ENCODE measurements at regions not wholly inside any gene's neighbourhood (a gene's known extent, or its start where the extent isn't known, plus 50 kb on each side); places are given as distances from the start of the nearest gene placed in this dataset.

DNA sequence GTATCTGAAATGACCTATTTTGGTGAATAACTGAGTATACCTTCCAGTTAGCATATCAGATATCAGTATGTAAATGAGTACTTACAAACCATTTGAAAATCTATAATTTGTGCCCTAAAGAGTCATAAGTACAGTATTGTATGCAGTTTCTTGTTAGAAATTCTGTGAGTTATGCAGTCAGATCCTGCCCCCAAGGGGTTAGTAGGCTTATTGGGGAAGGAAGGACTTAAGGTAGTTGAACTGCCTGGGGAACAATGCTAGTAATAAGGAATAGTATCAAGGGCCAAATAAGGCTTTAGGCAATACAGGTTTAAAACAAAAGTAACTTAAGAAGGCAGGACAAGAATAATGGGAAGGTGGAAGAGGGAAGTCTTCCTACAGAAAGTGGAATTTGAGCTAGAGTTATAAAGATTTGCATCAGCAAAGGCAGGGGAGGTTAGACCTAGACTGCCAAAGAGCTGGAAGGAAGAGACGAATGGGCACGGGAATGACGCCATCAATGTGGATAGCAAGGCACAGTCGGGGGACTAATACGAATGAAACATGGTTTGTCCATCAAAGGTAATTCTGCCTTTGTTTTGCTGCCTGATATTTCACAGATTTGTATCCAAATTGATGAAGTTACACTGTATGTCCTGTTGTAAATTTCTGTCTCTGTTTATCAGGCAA lies 182.9 kb upstream of the DPYD start:
- H3K4me3 ChIP-seq (ENCODE audit: control insufficient read depth, low read depth, low read length) = no peak overlapping the region
- TF ChIP-seq, protein P1, sequence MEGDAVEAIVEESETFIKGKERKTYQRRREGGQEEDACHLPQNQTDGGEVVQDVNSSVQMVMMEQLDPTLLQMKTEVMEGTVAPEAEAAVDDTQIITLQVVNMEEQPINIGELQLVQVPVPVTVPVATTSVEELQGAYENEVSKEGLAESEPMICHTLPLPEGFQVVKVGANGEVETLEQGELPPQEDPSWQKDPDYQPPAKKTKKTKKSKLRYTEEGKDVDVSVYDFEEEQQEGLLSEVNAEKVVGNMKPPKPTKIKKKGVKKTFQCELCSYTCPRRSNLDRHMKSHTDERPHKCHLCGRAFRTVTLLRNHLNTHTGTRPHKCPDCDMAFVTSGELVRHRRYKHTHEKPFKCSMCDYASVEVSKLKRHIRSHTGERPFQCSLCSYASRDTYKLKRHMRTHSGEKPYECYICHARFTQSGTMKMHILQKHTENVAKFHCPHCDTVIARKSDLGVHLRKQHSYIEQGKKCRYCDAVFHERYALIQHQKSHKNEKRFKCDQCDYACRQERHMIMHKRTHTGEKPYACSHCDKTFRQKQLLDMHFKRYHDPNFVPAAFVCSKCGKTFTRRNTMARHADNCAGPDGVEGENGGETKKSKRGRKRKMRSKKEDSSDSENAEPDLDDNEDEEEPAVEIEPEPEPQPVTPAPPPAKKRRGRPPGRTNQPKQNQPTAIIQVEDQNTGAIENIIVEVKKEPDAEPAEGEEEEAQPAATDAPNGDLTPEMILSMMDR (IDR thresholded peaks at IDR 0.05; ENCODE audit: control insufficient read depth, insufficient read depth, low read depth, low read length, missing control alignments) = peak; percentile 14
- no peak for DNase-seq (ENCODE audit: low read depth)

DNA sequence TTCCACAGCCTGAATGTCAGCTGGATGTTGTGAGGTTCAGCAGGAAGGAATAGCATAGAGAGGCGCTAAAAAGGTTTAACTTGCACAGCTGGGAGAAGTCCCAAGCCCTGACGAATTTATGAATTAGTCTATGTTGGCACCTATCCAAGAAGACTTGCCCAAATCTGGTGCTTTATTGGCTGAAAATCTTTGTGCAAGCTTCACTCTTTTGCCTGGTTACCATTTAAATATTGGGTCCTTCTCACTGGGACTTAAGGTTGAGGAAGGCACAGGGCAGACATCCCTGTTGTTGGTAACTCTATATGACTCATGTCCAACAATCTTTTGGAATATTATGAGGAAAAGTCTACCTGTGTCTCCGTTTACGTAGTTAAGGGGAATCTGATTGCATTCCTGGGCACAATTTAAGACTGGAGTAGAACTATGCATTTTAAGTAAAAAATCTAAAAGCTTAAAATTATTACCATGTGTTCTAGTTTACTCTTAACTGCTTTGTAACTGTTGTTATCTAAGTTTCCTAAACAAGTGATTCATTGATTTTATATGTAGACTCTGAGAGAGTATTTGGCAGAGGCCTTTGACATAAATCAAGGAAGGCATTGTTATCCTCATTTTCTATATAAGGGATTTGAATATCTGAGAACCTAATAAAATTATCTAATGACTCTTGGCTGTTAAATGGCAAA lies 181.7 kb upstream of the DPYD start:
- TF ChIP-seq, protein P1 (IDR thresholded peaks at IDR 0.05; ENCODE audit: control insufficient read depth, insufficient read depth, low read depth, low read length, missing control alignments) = no peak
- H3K4me3 ChIP-seq (ENCODE audit: control insufficient read depth, low read depth, low read length) = no peak overlapping the region
- no peak for DNase-seq (ENCODE audit: low read depth)

DNA sequence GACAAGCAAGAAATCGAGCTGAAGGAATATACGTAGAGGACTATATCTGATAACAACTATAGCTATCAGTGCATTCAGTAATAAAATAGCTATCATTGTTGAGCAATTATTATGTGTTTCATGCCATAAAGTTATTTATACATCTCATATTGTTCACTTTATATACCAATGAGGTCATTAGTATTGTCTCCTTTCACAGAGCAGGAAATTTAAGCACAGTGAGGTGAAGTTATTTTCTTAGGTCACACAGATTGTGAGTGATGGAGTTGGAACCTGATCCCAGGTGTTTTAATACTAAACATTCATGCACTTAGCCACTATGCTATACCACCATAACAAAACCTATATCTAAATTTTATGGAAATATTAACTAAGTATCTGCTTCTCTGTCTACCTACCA lies 180.5 kb upstream of the DPYD start:
- no peak for DNase-seq (ENCODE audit: low read depth)
- TF ChIP-seq, protein P1 (IDR thresholded peaks at IDR 0.05; ENCODE audit: control insufficient read depth, insufficient read depth, low read depth, low read length, missing control alignments) = no peak
- no peak overlapping the region for H3K4me3 ChIP-seq (ENCODE audit: control insufficient read depth, low read depth, low read length)

DNA sequence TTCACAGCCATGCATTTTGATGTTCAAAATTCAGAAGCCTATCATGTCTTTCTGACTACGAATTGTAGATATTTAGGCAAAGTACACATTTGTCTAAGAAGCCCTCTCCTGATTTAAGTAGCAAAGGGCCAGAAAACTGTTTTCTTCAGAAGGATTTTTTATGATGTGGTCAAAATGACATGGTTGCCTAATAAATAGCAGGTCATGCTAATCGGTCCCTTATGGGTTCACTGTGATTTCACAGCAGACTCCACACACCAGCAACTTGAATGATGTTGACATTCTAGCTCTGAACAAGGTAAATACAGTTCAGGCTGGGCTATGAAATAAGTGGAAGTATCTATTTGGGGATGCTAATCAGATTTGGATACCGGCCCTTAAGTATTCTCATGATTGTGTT lies 178.7 kb upstream of the DPYD start:
- TF ChIP-seq, protein P1 (IDR thresholded peaks at IDR 0.05; ENCODE audit: control insufficient read depth, insufficient read depth, low read depth, low read length, missing control alignments) = no peak
- DNase-seq (ENCODE audit: low read depth) = no peak
- H3K4me3 ChIP-seq (ENCODE audit: control insufficient read depth, low read depth, low read length) = no peak overlapping the region

DNA sequence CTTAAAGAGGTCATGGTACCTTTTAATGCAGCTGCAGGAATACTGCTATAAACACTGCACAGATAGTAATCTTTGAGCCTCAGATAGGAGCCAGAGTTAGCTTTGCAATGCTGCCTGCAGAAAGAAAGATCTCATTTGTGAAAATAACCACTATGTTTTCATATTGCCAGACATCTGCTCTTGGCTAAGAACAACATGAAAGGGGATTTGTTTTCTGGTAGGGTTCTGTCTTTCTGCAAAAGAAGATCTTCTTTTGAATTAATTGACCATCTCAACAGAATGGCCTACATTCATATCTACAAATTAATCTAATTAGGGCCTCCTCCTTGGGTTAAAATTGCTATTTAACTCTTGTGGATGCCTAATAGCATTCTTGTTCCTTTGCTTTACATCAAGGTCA lies 177.6 kb upstream of the DPYD start:
- H3K4me3 ChIP-seq (ENCODE audit: control insufficient read depth, low read depth, low read length) = no peak overlapping the region
- no peak for DNase-seq (ENCODE audit: low read depth)
- TF ChIP-seq, protein P1 (IDR thresholded peaks at IDR 0.05; ENCODE audit: control insufficient read depth, insufficient read depth, low read depth, low read length, missing control alignments) = no peak

DNA sequence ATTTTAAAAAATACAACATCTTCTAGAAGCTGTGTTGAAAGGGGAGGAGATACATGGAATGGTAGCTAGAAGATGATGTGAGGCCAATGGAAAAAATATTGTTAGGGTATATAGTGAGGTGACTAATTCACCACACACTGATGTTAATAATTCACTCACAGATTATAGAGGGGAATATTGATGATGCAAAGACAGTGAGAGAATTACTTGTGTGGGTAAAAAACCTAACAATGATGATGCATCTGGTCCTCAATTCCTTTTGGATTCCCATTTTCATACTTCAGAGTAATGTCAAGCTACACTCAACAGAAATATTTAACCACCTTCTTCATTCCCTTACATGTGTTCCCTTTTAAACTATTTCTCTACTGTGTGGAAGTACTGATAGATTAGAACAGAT lies 169.5 kb upstream of the DPYD start:
- DNase-seq (ENCODE audit: low read depth) = no peak
- no peak overlapping the region for H3K4me3 ChIP-seq (ENCODE audit: control insufficient read depth, low read depth, low read length)
- TF ChIP-seq, protein P1 (IDR thresholded peaks at IDR 0.05; ENCODE audit: control insufficient read depth, insufficient read depth, low read depth, low read length, missing control alignments) = no peak
